ENCODE measurements at regions not wholly inside any gene's neighbourhood (a gene's known extent, or its start where the extent isn't known, plus 50 kb on each side); places are given as distances from the start of the nearest gene placed in this dataset.

DNA sequence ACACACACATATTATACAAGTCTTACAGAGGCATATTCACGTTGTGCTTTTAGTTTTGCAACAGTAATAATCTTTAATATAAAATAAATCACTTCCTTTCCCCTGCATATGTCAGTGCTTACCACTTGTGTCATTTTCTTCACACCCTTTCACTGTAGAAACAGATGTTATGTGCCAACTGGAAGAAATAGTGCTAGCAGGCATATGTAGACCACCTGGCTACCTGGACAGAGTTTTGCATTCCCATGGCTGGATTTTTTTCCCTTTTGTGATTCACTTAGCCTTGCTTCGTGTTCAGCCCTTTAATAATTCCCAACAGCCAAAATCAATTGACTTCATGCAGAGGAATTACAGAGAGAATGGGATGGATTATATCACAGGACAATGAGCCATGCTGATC lies 399.1 kb upstream of the SPRY2 start:
- no peak for DNase-seq (ENCODE audit: unreplicated experiment)
- Mint-ChIP-seq H3K9me3 (ENCODE audit: unreplicated experiment) (peaks cover 27% of the 10 kb centered on the region), H3K4me1 (ENCODE audit: insufficient read depth, unreplicated experiment) (no peaks in the 10 kb centered on the region), H3K4me3 (ENCODE audit: unreplicated experiment) (no peak overlapping the region), H3K27me3 (ENCODE audit: insufficient read depth, unreplicated experiment) (no peaks in the 10 kb centered on the region), H3K36me3 (ENCODE audit: insufficient read depth, unreplicated experiment) (no peaks in the 10 kb centered on the region), H3K27ac (ENCODE audit: low read depth, unreplicated experiment) (no peak overlapping the region)
- BruUV-seq (replicated peaks) = no TSS peak
- TF ChIP-seq, protein P1, sequence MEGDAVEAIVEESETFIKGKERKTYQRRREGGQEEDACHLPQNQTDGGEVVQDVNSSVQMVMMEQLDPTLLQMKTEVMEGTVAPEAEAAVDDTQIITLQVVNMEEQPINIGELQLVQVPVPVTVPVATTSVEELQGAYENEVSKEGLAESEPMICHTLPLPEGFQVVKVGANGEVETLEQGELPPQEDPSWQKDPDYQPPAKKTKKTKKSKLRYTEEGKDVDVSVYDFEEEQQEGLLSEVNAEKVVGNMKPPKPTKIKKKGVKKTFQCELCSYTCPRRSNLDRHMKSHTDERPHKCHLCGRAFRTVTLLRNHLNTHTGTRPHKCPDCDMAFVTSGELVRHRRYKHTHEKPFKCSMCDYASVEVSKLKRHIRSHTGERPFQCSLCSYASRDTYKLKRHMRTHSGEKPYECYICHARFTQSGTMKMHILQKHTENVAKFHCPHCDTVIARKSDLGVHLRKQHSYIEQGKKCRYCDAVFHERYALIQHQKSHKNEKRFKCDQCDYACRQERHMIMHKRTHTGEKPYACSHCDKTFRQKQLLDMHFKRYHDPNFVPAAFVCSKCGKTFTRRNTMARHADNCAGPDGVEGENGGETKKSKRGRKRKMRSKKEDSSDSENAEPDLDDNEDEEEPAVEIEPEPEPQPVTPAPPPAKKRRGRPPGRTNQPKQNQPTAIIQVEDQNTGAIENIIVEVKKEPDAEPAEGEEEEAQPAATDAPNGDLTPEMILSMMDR (IDR thresholded peaks at IDR 0.05; ENCODE audit: unreplicated experiment) = no peak
- POLR2A ChIA-PET = no interaction called here
- CTCF ChIA-PET = no interaction called here
- intact Hi-C loops (cut with micrococcal nuclease) = no loop called here

DNA sequence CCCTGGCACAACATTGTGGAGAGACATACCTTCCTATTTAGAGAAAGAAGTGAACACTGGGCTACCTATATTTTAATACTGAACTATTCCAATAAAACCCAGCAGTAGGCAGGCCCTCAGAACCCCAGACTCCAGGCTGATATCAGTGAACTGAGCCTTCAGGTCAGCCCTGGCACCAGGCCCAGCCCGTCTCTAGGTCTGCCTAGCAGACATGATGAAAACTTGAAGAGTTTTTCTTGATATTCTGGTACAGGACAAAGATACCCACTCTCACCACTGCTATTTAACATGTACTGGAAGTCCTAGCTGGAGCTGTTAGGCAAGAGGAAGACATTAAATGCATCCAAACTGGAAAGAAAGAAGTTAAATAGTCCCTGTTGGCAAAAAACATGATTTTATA lies 396.6 kb upstream of the SPRY2 start:
- intact Hi-C loops (cut with micrococcal nuclease) = no loop called here
- no peak for DNase-seq (ENCODE audit: unreplicated experiment)
- TF ChIP-seq, protein P1 (IDR thresholded peaks at IDR 0.05; ENCODE audit: unreplicated experiment) = no peak
- Mint-ChIP-seq H3K27ac (ENCODE audit: low read depth, unreplicated experiment) (no peak overlapping the region), H3K4me3 (ENCODE audit: unreplicated experiment) (no peak overlapping the region), H3K27me3 (ENCODE audit: insufficient read depth, unreplicated experiment) (no peaks in the 10 kb centered on the region), H3K9me3 (ENCODE audit: unreplicated experiment) (peaks cover 27% of the 10 kb centered on the region), H3K36me3 (ENCODE audit: insufficient read depth, unreplicated experiment) (no peaks in the 10 kb centered on the region), H3K4me1 (ENCODE audit: insufficient read depth, unreplicated experiment) (no peaks in the 10 kb centered on the region)
- ChIA-PET POLR2A (no interaction called here), CTCF (no interaction called here)
- no TSS peak for BruUV-seq (replicated peaks)

DNA sequence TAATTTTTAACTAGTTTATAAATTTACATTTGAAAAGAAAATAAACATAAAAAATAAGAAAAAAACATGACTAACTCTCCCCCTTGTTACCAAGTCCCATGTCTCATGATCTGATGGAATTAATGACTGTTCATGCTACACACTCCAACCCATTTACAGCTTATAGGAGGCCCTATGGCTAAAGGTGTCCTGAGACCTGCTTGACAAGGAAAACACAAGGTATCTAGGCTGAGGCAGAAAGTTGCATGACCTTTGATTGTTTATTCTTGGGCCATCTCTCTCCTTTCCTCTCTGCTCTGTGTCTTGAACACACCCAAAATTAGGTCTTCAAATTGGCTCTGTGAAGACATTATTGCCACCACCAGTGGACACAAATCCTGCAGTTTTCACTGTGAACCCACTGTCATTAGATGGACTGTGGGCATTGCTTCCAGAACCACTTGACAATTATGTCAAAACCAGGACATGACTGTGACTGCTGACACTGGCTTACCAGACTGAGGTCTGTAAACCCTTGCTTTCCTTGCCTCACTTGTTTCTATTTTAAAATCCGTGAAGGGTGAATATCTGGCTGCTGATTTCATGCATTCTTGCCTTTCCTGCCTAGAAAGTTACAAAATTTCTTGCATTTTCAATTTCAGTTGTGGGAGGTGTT lies 386.5 kb upstream of the SPRY2 start:
- TF ChIP-seq, protein P1 (IDR thresholded peaks at IDR 0.05; ENCODE audit: unreplicated experiment) = no peak
- H3K4me1 Mint-ChIP-seq (ENCODE audit: insufficient read depth, unreplicated experiment) = no peaks in the 10 kb centered on the region
- no peaks in the 10 kb centered on the region for H3K9me3 Mint-ChIP-seq (ENCODE audit: unreplicated experiment)
- intact Hi-C loops (cut with micrococcal nuclease) = no loop called here
- H3K27ac Mint-ChIP-seq (ENCODE audit: low read depth, unreplicated experiment) = no peak overlapping the region
- no TSS peak for BruUV-seq (replicated peaks)
- H3K27me3 Mint-ChIP-seq (ENCODE audit: insufficient read depth, unreplicated experiment) = no peaks in the 10 kb centered on the region
- no peaks in the 10 kb centered on the region for H3K36me3 Mint-ChIP-seq (ENCODE audit: insufficient read depth, unreplicated experiment)
- POLR2A ChIA-PET = no interaction called here
- no peak for DNase-seq (ENCODE audit: unreplicated experiment)
- no peak overlapping the region for H3K4me3 Mint-ChIP-seq (ENCODE audit: unreplicated experiment)
- CTCF ChIA-PET = interaction anchor here (0.6 kb wide), 1 partner anchor 297 kb away, joined by 3 read pairs; no protein-coding TSS in a partner anchor

DNA sequence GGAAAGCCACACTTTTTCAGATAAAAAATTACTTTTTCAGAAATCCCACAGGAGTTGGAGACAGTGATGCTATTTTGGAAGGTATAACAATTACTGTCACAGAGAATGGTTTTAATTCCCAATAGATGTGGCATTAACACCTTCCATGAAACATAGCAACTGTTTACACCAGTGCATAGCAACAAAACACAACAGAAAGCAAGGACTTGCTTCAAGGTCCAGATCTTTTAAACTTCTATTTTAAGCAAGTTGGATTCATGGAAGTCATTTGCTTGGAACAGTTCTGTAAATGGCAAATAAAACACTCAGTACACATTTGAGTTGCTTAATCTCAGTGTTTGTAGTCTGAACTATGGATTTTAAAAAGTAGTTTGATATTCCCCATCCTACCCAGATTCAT lies 385.9 kb upstream of the SPRY2 start:
- TF ChIP-seq, protein P1 (IDR thresholded peaks at IDR 0.05; ENCODE audit: unreplicated experiment) = no peak
- Mint-ChIP-seq H3K4me3 (ENCODE audit: unreplicated experiment) (no peak overlapping the region), H3K4me1 (ENCODE audit: insufficient read depth, unreplicated experiment) (no peaks in the 10 kb centered on the region), H3K27me3 (ENCODE audit: insufficient read depth, unreplicated experiment) (no peaks in the 10 kb centered on the region), H3K27ac (ENCODE audit: low read depth, unreplicated experiment) (no peak overlapping the region), H3K9me3 (ENCODE audit: unreplicated experiment) (no peaks in the 10 kb centered on the region), H3K36me3 (ENCODE audit: insufficient read depth, unreplicated experiment) (no peaks in the 10 kb centered on the region)
- no peak for DNase-seq (ENCODE audit: unreplicated experiment)
- no TSS peak for BruUV-seq (replicated peaks)
- POLR2A ChIA-PET = no interaction called here
- intact Hi-C loops (cut with micrococcal nuclease) = no loop called here
- CTCF ChIA-PET = no interaction called here
